Caco-2 (cell line): ENCODE measurements at regions not wholly inside any gene's neighbourhood (a gene's known extent, or its start where the extent isn't known, plus 50 kb on each side); places are given as distances from the start of the nearest gene placed in this dataset.

Experiments
- BruUV-seq: library from RNA; stranded (reverse); fragments of 400-500 nt; replicated peaks from 2 replicates; lab custom pipeline; 2021; lab: Mats Ljungman, UMichigan
- CTCF ChIA-PET: fragments of 300-600 bp; sonication (Branson Sonifier 250); formaldehyde crosslinking; loops from one replicate; lab custom pipeline; 2022; ENCODE audit warnings: antibody characterized with exemption; lab: Charles Lee
- POLR2A ChIA-PET: fragments of 300-600 bp; sonication (Branson Sonifier 250); formaldehyde crosslinking; loops from one replicate; lab custom pipeline; 2022; ENCODE audit warnings: antibody characterized with exemption; lab: Charles Lee
- DNase-seq, 2 experiments: peaks; one replicate each; pipeline versions ENCODE4 v3.0.0 to v3.0.0-alpha.2; 2020 to 2022
- H3K27me3 ChIP-seq: replicated peaks from 2 replicates; pipeline ENCODE4 v1.6.0; 2011; ENCODE audit warnings: low read length; ENCODE audit not compliant: control insufficient read depth, insufficient read depth
- H3K36me3 ChIP-seq: 2 replicates; pipeline ENCODE4 v1.5.1; 2011; ENCODE audit warnings: low read length; ENCODE audit not compliant: control insufficient read depth, insufficient read depth
- H3K4me1 ChIP-seq: fragments of 250-450 bp; sonication (Bioruptor Pico); 2 replicates; pipeline ENCODE4 v1.5.1; 2020; ENCODE audit warnings: mild to moderate bottlenecking
- H3K4me3 ChIP-seq: 2 replicates; pipeline ENCODE4 v1.5.1; 2011; ENCODE audit warnings: low read depth, mild to moderate bottlenecking, control low read depth, low read length
- H3K9me3 ChIP-seq: fragments of 250-450 bp; sonication (Bioruptor Pico); 2 replicates; pipeline ENCODE4 v1.5.1; 2020; ENCODE audit warnings: mild to moderate bottlenecking, moderate library complexity
- H3K27ac Mint-ChIP-seq: one replicate; pipeline ENCODE4 v1.8.0; 2022; ENCODE audit warnings: mixed read lengths; ENCODE audit not compliant: unreplicated experiment
- H3K27me3 Mint-ChIP-seq: one replicate; pipeline ENCODE4 v1.8.0; 2022; ENCODE audit warnings: mixed read lengths; ENCODE audit not compliant: insufficient read depth, unreplicated experiment
- H3K36me3 Mint-ChIP-seq: one replicate; pipeline ENCODE4 v1.8.0; 2022; ENCODE audit warnings: mild to moderate bottlenecking, mixed read lengths; ENCODE audit not compliant: insufficient read depth, unreplicated experiment
- H3K4me1 Mint-ChIP-seq: one replicate; pipeline ENCODE4 v1.8.0; 2022; ENCODE audit warnings: low read depth, mixed read lengths; ENCODE audit not compliant: unreplicated experiment
- H3K4me3 Mint-ChIP-seq: one replicate; pipeline ENCODE4 v1.8.0; 2022; ENCODE audit warnings: mild to moderate bottlenecking, moderate library complexity, mixed read lengths; ENCODE audit not compliant: unreplicated experiment
- H3K9me3 Mint-ChIP-seq: one replicate; pipeline ENCODE4 v1.8.0; 2022; ENCODE audit warnings: mixed read lengths; ENCODE audit not compliant: unreplicated experiment
- intact Hi-C: fragments of 100-400 bp; cut with micrococcal nuclease; formaldehyde crosslinking; loops from one replicate; pipeline ENCODE4 v1.10.0; 2022; ENCODE audit not compliant: unreplicated experiment
- TF ChIP-seq, protein P1 (sequence below), 2 experiments: fragments of 200-600 bp in 1 of 2; IDR thresholded peaks; 1 replicate in 1 of 2; 2 replicates in 1 of 2; pipeline versions ENCODE4 v1.5.1 to v1.8.0; 2011 to 2022; ENCODE audit warnings: antibody characterized with exemption in 1 of 2, control low read depth in 1 of 2, inconsistent platforms in 1 of 2, low read depth in 1 of 2, low read length in 1 of 2, mild to moderate bottlenecking in 1 of 2, moderate library complexity in 1 of 2; ENCODE audit not compliant: insufficient read depth in 1 of 2, severe bottlenecking in 1 of 2, unreplicated experiment in 1 of 2

GRCh38 chr4:52244848-52245247, 193.7 kb downstream of the SPATA18 start:
- ChIA-PET CTCF (no interaction called here), POLR2A (no interaction called here)
- Mint-ChIP-seq H3K9me3 (no peaks in the 10 kb centered on the region), H3K27me3 (peaks cover 2% of the 10 kb centered on the region), H3K4me1 (no peaks in the 10 kb centered on the region), H3K27ac (no peak overlapping the region), H3K4me3 (no peak overlapping the region), H3K36me3 (no peaks in the 10 kb centered on the region)
- DNase-seq: no peak
- intact Hi-C loops: no loop called here
- H3K9me3 ChIP-seq: no peaks in the 10 kb centered on the region
- TF ChIP-seq, protein P1, sequence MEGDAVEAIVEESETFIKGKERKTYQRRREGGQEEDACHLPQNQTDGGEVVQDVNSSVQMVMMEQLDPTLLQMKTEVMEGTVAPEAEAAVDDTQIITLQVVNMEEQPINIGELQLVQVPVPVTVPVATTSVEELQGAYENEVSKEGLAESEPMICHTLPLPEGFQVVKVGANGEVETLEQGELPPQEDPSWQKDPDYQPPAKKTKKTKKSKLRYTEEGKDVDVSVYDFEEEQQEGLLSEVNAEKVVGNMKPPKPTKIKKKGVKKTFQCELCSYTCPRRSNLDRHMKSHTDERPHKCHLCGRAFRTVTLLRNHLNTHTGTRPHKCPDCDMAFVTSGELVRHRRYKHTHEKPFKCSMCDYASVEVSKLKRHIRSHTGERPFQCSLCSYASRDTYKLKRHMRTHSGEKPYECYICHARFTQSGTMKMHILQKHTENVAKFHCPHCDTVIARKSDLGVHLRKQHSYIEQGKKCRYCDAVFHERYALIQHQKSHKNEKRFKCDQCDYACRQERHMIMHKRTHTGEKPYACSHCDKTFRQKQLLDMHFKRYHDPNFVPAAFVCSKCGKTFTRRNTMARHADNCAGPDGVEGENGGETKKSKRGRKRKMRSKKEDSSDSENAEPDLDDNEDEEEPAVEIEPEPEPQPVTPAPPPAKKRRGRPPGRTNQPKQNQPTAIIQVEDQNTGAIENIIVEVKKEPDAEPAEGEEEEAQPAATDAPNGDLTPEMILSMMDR (IDR thresholded peaks at IDR 0.05; ENCODE audit: insufficient read depth in 1 of 2, low read depth in 1 of 2, low read length in 1 of 2, severe bottlenecking in 1 of 2, unreplicated experiment in 1 of 2): no peak
- BruUV-seq: no TSS peak
- H3K36me3 ChIP-seq: no peaks in the 10 kb centered on the region
- no peaks in the 10 kb centered on the region for H3K4me1 ChIP-seq
- no peaks in the 10 kb centered on the region for H3K27me3 ChIP-seq
- H3K4me3 ChIP-seq: no peak overlapping the region

DNA sequence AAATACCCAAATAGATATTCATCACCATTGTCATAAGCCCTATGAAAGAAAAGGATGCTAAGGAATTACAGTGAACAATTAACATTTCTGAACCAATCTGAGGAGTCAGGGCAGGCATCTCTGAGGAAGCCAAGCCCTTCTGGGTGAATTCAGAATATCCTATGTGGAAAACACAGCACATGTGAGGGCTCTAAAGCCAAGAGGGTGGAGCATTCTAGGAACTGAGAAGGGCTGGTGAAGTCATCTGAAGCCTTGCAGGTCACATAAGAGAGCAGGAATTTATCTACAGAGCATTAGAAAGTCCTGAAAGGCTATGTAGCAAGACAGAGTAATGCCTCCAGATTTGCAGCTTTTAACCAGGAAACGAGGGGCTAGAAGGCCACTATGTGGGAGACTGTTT, 195.7 kb downstream of the SPATA18 start:
- no peak overlapping the region for H3K4me3 ChIP-seq
- no peaks in the 10 kb centered on the region for H3K27me3 ChIP-seq
- ChIA-PET CTCF (no interaction called here), POLR2A (no interaction called here)
- Mint-ChIP-seq H3K36me3 (no peaks in the 10 kb centered on the region), H3K4me1 (no peaks in the 10 kb centered on the region), H3K27me3 (peaks cover 2% of the 10 kb centered on the region), H3K9me3 (peaks cover 5% of the 10 kb centered on the region), H3K27ac (no peak overlapping the region), H3K4me3 (no peak overlapping the region)
- TF ChIP-seq, protein P1 (IDR thresholded peaks at IDR 0.05; ENCODE audit: insufficient read depth in 1 of 2, low read depth in 1 of 2, low read length in 1 of 2, severe bottlenecking in 1 of 2, unreplicated experiment in 1 of 2): no peak
- no peak for DNase-seq
- no TSS peak for BruUV-seq
- no peaks in the 10 kb centered on the region for H3K9me3 ChIP-seq
- no peaks in the 10 kb centered on the region for H3K36me3 ChIP-seq
- intact Hi-C loops: no loop called here
- no peaks in the 10 kb centered on the region for H3K4me1 ChIP-seq

GRCh38 chr4:52247941-52248340, 196.8 kb downstream of the SPATA18 start:
- TF ChIP-seq, protein P1 (IDR thresholded peaks at IDR 0.05; ENCODE audit: insufficient read depth in 1 of 2, low read depth in 1 of 2, low read length in 1 of 2, severe bottlenecking in 1 of 2, unreplicated experiment in 1 of 2): no peak
- Mint-ChIP-seq H3K27me3 (peaks cover 2% of the 10 kb centered on the region), H3K4me3 (no peak overlapping the region), H3K27ac (no peak overlapping the region), H3K36me3 (no peaks in the 10 kb centered on the region), H3K4me1 (no peaks in the 10 kb centered on the region), H3K9me3 (peaks cover 9% of the 10 kb centered on the region)
- intact Hi-C loops: no loop called here
- ChIA-PET POLR2A (no interaction called here), CTCF (no interaction called here)
- no peak overlapping the region for H3K4me3 ChIP-seq
- H3K9me3 ChIP-seq: no peaks in the 10 kb centered on the region
- no peak for DNase-seq
- no peaks in the 10 kb centered on the region for H3K4me1 ChIP-seq
- BruUV-seq: no TSS peak
- no peaks in the 10 kb centered on the region for H3K36me3 ChIP-seq
- H3K27me3 ChIP-seq: no peaks in the 10 kb centered on the region
